ENCODE measurements at regions not wholly inside any gene's neighbourhood (a gene's known extent, or its start where the extent isn't known, plus 50 kb on each side); places are given as distances from the start of the nearest gene placed in this dataset.

- Histone ChIP-seq H3K79me2 (ENCODE audit: control insufficient read depth, low read length) (no peaks in the 10 kb centered on the region), H3K36me3 (ENCODE audit: control insufficient read depth, low read length) (no peaks in the 10 kb centered on the region), H3K4me1 (ENCODE audit: control insufficient read depth, low read length) (no peaks in the 10 kb centered on the region), H3K4me3 (ENCODE audit: low read length) (no peak overlapping the region), H3K9me3 (ENCODE audit: control insufficient read depth, insufficient read depth, low read length) (no peaks in the 10 kb centered on the region), H3F3A (ENCODE audit: control insufficient read depth, insufficient read depth) (no peaks in the 10 kb centered on the region), H3K4me2 (ENCODE audit: low read length) (no peak overlapping the region), H4K20me1 (ENCODE audit: control insufficient read depth, insufficient read depth, low read depth, low read length) (no peaks in the 10 kb centered on the region), H3K9me2 (replicated peaks; ENCODE audit: control insufficient read depth, low read length) (no peaks in the 10 kb centered on the region), H3K27me3 (ENCODE audit: control insufficient read depth, low read length) (no peaks in the 10 kb centered on the region), H3K27ac (ENCODE audit: low read depth, low read length) (no peak overlapping the region)
- no peak for TF ChIP-seq EZH2phosphoT487 (IDR thresholded peaks at IDR 0.05; ENCODE audit: borderline replicate concordance, low read length)
Measured at GRCh38 chr14:42480255-42480654, 873.6 kb downstream of the LRFN5 start.

GRCh38 chr14:42475289-42475688 is 868.6 kb downstream of the LRFN5 start:
- Histone ChIP-seq H3F3A (ENCODE audit: control insufficient read depth, insufficient read depth) (no peaks in the 10 kb centered on the region), H3K4me1 (ENCODE audit: control insufficient read depth, low read length) (no peaks in the 10 kb centered on the region), H4K20me1 (ENCODE audit: control insufficient read depth, insufficient read depth, low read depth, low read length) (no peaks in the 10 kb centered on the region), H3K4me2 (ENCODE audit: low read length) (no peak overlapping the region), H3K9me2 (replicated peaks; ENCODE audit: control insufficient read depth, low read length) (no peaks in the 10 kb centered on the region), H3K36me3 (ENCODE audit: control insufficient read depth, low read length) (no peaks in the 10 kb centered on the region), H3K9me3 (ENCODE audit: control insufficient read depth, insufficient read depth, low read length) (no peaks in the 10 kb centered on the region), H3K27me3 (ENCODE audit: control insufficient read depth, low read length) (no peaks in the 10 kb centered on the region), H3K27ac (ENCODE audit: low read depth, low read length) (no peak overlapping the region), H3K79me2 (ENCODE audit: control insufficient read depth, low read length) (no peaks in the 10 kb centered on the region), H3K4me3 (ENCODE audit: low read length) (no peak overlapping the region)
- no peak for TF ChIP-seq CTCF (IDR thresholded peaks at IDR 0.05; ENCODE audit: low read depth, low read length, poor library complexity, severe bottlenecking)
- TF ChIP-seq EZH2phosphoT487 (IDR thresholded peaks at IDR 0.05; ENCODE audit: borderline replicate concordance, low read length): no peak

- no peak overlapping the region for H3K27ac ChIP-seq (ENCODE audit: low read depth, low read length)
- H3K79me2 ChIP-seq (ENCODE audit: control insufficient read depth, low read length): no peaks in the 10 kb centered on the region
- no peaks in the 10 kb centered on the region for H4K20me1 ChIP-seq (ENCODE audit: control insufficient read depth, insufficient read depth, low read depth, low read length)
- no peak overlapping the region for H3K4me3 ChIP-seq (ENCODE audit: low read length)
- H3K36me3 ChIP-seq (ENCODE audit: control insufficient read depth, low read length): no peaks in the 10 kb centered on the region
- TF ChIP-seq CTCF (IDR thresholded peaks at IDR 0.05; ENCODE audit: low read depth, low read length, poor library complexity, severe bottlenecking): no peak
- TF ChIP-seq EZH2phosphoT487 (IDR thresholded peaks at IDR 0.05; ENCODE audit: borderline replicate concordance, low read length): no peak
- no peaks in the 10 kb centered on the region for H3F3A ChIP-seq (ENCODE audit: control insufficient read depth, insufficient read depth)
- no peak overlapping the region for H3K4me2 ChIP-seq (ENCODE audit: low read length)
- no peaks in the 10 kb centered on the region for H3K4me1 ChIP-seq (ENCODE audit: control insufficient read depth, low read length)
- H3K27me3 ChIP-seq (ENCODE audit: control insufficient read depth, low read length): no peaks in the 10 kb centered on the region
- H3K9me3 ChIP-seq (ENCODE audit: control insufficient read depth, insufficient read depth, low read length): no peaks in the 10 kb centered on the region
- H3K9me2 ChIP-seq (replicated peaks; ENCODE audit: control insufficient read depth, low read length): no peaks in the 10 kb centered on the region
Measured at GRCh38 chr14:42470427-42470719, 863.7 kb downstream of the LRFN5 start.

GRCh38 chr14:42469637-42470426 is 863.2 kb downstream of the LRFN5 start:
- Histone ChIP-seq H3K9me2 (replicated peaks; ENCODE audit: control insufficient read depth, low read length) (no peaks in the 10 kb centered on the region), H3K4me3 (ENCODE audit: low read length) (no peak overlapping the region), H3K27me3 (ENCODE audit: control insufficient read depth, low read length) (no peaks in the 10 kb centered on the region), H3K36me3 (ENCODE audit: control insufficient read depth, low read length) (no peaks in the 10 kb centered on the region), H3F3A (ENCODE audit: control insufficient read depth, insufficient read depth) (no peaks in the 10 kb centered on the region), H3K27ac (ENCODE audit: low read depth, low read length) (no peak overlapping the region), H4K20me1 (ENCODE audit: control insufficient read depth, insufficient read depth, low read depth, low read length) (no peaks in the 10 kb centered on the region), H3K4me2 (ENCODE audit: low read length) (no peak overlapping the region), H3K9me3 (ENCODE audit: control insufficient read depth, insufficient read depth, low read length) (no peaks in the 10 kb centered on the region), H3K4me1 (ENCODE audit: control insufficient read depth, low read length) (no peaks in the 10 kb centered on the region), H3K79me2 (ENCODE audit: control insufficient read depth, low read length) (no peaks in the 10 kb centered on the region)
- no peak for TF ChIP-seq CTCF (IDR thresholded peaks at IDR 0.05; ENCODE audit: low read depth, low read length, poor library complexity, severe bottlenecking)
- no peak for TF ChIP-seq EZH2phosphoT487 (IDR thresholded peaks at IDR 0.05; ENCODE audit: borderline replicate concordance, low read length)
